Hepatocyte (in vitro differentiated cells): ENCODE measurements at regions not wholly inside any gene's neighbourhood (a gene's known extent, or its start where the extent isn't known, plus 50 kb on each side); places are given as distances from the start of the nearest gene placed in this dataset.

ENCODE experiments used
- DNase-seq: peaks from one replicate; pipeline ENCODE4 v3.0.0-alpha.2; 2016; ENCODE audit warnings: low spot score
- H2AFZ ChIP-seq: fragments of 200-600 bp; sonication (generic); 2 replicates; pipeline ENCODE4 v1.6.0; 2016; ENCODE audit warnings: antibody characterized with exemption, mild to moderate bottlenecking
- H3K27ac ChIP-seq: fragments of 200-600 bp; sonication (generic); 2 replicates; pipeline ENCODE4 v1.5.1; 2016; ENCODE audit warnings: mild to moderate bottlenecking
- H3K27me3 ChIP-seq: fragments of 200-600 bp; sonication (generic); 2 replicates; pipeline ENCODE4 v1.6.1; 2016
- H3K36me3 ChIP-seq: fragments of 200-600 bp; sonication (generic); replicated peaks from 2 replicates; pipeline ENCODE4 v1.5.1; 2016; ENCODE audit warnings: low read depth; ENCODE audit not compliant: insufficient read depth
- H3K4me1 ChIP-seq: fragments of 200-600 bp; sonication (generic); 2 replicates; pipeline ENCODE4 v1.5.1; 2016; ENCODE audit warnings: mild to moderate bottlenecking, moderate library complexity; ENCODE audit not compliant: insufficient read depth
- H3K4me2 ChIP-seq: fragments of 200-600 bp; sonication (generic); 2 replicates; pipeline ENCODE4 v1.6.0; 2016
- H3K4me3 ChIP-seq: fragments of 200-600 bp; sonication (generic); 2 replicates; pipeline ENCODE4 v1.5.1; 2016; ENCODE audit warnings: mild to moderate bottlenecking
- H3K79me2 ChIP-seq: fragments of 200-600 bp; sonication (generic); 2 replicates; pipeline ENCODE4 v1.6.0; 2017; ENCODE audit warnings: mild to moderate bottlenecking
- H3K9me2 ChIP-seq: fragments of 200-600 bp; sonication (generic); replicated peaks from 2 replicates; pipeline ENCODE4 v1.6.0; 2017; ENCODE audit warnings: mild to moderate bottlenecking; ENCODE audit not compliant: insufficient read depth
- H3K9me3 ChIP-seq: fragments of 200-600 bp; sonication (generic); 2 replicates; pipeline ENCODE4 v1.5.1; 2016; ENCODE audit warnings: low read depth, mild to moderate bottlenecking
- H4K20me1 ChIP-seq: fragments of 200-600 bp; sonication (generic); 2 replicates; pipeline ENCODE4 v1.6.0; 2016; ENCODE audit warnings: mild to moderate bottlenecking; ENCODE audit not compliant: insufficient read depth, poor library complexity, severe bottlenecking
- EZH2 ChIP-seq: fragments of 200-600 bp; sonication (generic); IDR thresholded peaks from 2 replicates; pipeline ENCODE4 v1.6.1; 2016; ENCODE audit warnings: antibody characterized with exemption, mild to moderate bottlenecking, borderline replicate concordance
- EZH2phosphoT487 ChIP-seq: fragments of 200-600 bp; sonication (generic); IDR thresholded peaks from one replicate; pipeline ENCODE4 v1.6.1; 2018; ENCODE audit warnings: antibody characterized with exemption, mild to moderate bottlenecking, low read depth, moderate library complexity; ENCODE audit not compliant: unreplicated experiment, severe bottlenecking
- WGBS: methylation state at CpG from one replicate; pipeline ENCODE4 v1.1.6; 2016; ENCODE audit warnings: low lambda C conversion rate; ENCODE audit errors: missing lambda C conversion rate; 5-methylcytosine and 5-hydroxymethylcytosine counted together
- TF ChIP-seq, protein P1 (sequence below): fragments of 200-600 bp; sonication (generic); IDR thresholded peaks from 2 replicates; pipeline ENCODE4 v1.5.1; 2016; ENCODE audit warnings: antibody characterized with exemption, mild to moderate bottlenecking; ENCODE audit not compliant: poor library complexity

DNA sequence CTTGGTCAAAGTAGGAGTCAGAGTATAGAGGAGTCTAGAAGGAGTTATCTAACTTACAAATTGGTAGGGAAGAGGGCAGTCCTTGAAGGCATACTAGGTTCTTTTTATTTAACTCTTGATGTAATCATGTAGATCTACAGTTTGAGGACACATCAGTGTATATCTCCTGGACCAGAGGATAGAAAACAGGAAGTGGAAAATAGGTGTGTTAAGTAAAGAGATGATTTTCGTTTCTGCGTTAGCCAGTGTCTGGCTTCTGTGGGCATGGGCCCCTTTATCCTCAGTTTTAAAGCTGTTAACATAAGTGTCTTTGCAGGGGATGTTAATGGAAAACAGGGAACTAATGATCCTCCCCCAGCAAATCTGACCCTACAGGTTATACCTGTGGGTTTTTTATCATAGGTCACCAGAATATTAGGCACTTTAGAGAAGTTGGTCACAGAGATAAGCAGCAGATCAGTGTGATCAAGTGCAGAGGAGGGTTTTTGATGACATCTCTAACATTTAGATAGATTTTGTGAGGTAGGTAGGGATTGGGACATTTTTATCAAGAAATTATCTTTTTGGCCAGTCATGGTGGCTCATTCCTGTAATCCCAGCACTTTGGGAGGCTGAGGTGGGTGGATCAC lies 58.6 kb upstream of the PRSS1 start:
- Histone ChIP-seq H3K9me3 (no peaks in the 10 kb centered on the region), H3K4me1 (no peaks in the 10 kb centered on the region), H3K9me2 (no peaks in the 10 kb centered on the region), H4K20me1 (no peaks in the 10 kb centered on the region), H3K36me3 (no peaks in the 10 kb centered on the region), H3K27ac (no peak overlapping the region), H3K4me2 (no peak overlapping the region), H2AFZ (no peak overlapping the region), H3K79me2 (no peaks in the 10 kb centered on the region), H3K27me3 (no peaks in the 10 kb centered on the region), H3K4me3 (no peak overlapping the region)
- DNase-seq, result no peak
- 65% methylated on average over 2 of the region's 2 CpGs for WGBS
- no peak for TF ChIP-seq EZH2phosphoT487
- TF ChIP-seq, protein P1, sequence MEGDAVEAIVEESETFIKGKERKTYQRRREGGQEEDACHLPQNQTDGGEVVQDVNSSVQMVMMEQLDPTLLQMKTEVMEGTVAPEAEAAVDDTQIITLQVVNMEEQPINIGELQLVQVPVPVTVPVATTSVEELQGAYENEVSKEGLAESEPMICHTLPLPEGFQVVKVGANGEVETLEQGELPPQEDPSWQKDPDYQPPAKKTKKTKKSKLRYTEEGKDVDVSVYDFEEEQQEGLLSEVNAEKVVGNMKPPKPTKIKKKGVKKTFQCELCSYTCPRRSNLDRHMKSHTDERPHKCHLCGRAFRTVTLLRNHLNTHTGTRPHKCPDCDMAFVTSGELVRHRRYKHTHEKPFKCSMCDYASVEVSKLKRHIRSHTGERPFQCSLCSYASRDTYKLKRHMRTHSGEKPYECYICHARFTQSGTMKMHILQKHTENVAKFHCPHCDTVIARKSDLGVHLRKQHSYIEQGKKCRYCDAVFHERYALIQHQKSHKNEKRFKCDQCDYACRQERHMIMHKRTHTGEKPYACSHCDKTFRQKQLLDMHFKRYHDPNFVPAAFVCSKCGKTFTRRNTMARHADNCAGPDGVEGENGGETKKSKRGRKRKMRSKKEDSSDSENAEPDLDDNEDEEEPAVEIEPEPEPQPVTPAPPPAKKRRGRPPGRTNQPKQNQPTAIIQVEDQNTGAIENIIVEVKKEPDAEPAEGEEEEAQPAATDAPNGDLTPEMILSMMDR, result no peak
- no peak for TF ChIP-seq EZH2

DNA sequence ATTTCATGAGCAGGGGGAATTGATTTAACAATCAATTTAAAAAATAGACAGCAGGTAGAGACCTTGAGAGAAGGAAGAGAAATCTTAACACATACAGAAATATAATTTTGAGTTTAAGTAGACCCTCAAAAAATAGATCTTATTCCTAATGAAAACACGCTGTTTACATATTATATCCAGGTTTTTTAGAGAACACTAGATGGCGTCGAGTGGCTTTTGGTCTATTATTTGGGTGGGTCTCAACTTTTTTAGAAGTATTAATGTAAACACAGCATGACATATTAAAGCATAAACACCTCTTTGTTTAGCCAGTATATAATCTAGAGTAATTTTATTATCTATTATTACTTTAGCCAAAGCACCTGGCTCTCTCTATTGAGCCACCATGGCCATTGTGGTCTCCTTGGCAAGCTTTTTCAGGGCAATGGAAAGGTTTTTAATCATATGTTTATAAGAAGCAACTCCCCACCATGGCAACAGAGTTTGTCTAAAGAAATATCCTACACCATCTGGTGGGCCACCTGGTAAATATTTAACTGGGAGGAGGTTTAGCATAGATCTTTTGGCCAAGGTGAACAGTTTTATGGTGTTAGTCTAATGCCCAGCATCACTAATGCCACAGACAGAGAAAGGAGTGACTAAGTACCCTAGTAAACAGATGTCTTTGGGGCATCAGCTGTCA lies 59.7 kb upstream of the PRSS1 start:
- no peaks in the 10 kb centered on the region for H3K9me3 ChIP-seq

DNA sequence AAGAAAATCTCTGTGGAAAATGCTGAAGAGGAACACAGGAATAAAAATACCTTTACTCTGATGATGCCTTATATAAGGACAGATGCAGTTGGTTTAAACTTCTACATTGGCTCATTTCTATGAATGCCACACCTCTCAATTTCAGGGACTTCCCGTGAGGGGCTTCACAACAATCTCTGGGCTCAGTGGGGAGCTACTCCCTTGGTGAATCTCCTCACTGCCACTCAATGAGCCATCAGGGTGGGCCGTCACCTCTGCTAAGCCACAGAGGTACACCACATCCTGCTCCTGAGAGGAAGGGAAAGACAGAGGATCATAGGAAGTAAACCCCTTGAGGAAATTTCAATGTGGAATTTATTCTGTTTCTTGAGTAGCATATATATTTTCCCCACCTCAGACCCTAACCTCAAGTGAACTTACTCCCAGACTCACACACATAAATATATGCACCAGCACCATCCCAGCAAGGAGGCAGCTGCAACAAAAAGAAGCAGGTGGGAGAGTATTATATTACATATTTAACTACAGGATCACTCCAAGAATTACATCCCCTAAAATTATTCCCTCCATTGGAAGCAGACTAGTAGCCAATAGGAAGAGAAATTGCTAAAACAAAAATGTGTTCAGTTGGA lies 63.3 kb upstream of the PRSS1 start:
- 73% methylated on average over 2 of the region's 2 CpGs for WGBS
- no peaks in the 10 kb centered on the region for H4K20me1 ChIP-seq

More for the DNA sequence above, 59.7 kb upstream of the PRSS1 start:
- no peaks in the 10 kb centered on the region for H4K20me1 ChIP-seq
- H3K4me2 ChIP-seq, result no peak overlapping the region
- no peaks in the 10 kb centered on the region for H3K4me1 ChIP-seq
- 69% methylated on average over 3 of the region's 3 CpGs for WGBS
- no peak for DNase-seq
- no peaks in the 10 kb centered on the region for H3K36me3 ChIP-seq
- no peaks in the 10 kb centered on the region for H3K27me3 ChIP-seq
- H3K9me2 ChIP-seq, result no peaks in the 10 kb centered on the region
- H3K4me3 ChIP-seq, result no peak overlapping the region
- TF ChIP-seq EZH2 (no peak), EZH2phosphoT487 (no peak)
- TF ChIP-seq, protein P1, result peak; percentile 30
- H3K79me2 ChIP-seq, result no peaks in the 10 kb centered on the region
- H3K27ac ChIP-seq, result no peak overlapping the region
- no peak overlapping the region for H2AFZ ChIP-seq

More for the DNA sequence above, 63.3 kb upstream of the PRSS1 start:
- no peak overlapping the region for H3K4me2 ChIP-seq
- no peaks in the 10 kb centered on the region for H3K27me3 ChIP-seq
- H2AFZ ChIP-seq, result no peak overlapping the region
- no peak overlapping the region for H3K27ac ChIP-seq
- H3K9me2 ChIP-seq, result no peaks in the 10 kb centered on the region
- TF ChIP-seq EZH2 (no peak), EZH2phosphoT487 (no peak)
- TF ChIP-seq, protein P1, result no peak
- H3K4me1 ChIP-seq, result no peaks in the 10 kb centered on the region
- H3K9me3 ChIP-seq, result no peaks in the 10 kb centered on the region
- no peak for DNase-seq
- H3K79me2 ChIP-seq, result no peaks in the 10 kb centered on the region
- H3K36me3 ChIP-seq, result no peaks in the 10 kb centered on the region
- no peak overlapping the region for H3K4me3 ChIP-seq
